ENCODE measurements at regions not wholly inside any gene's neighbourhood (a gene's known extent, or its start where the extent isn't known, plus 50 kb on each side); places are given as distances from the start of the nearest gene placed in this dataset.
"Not testable (repeated sequence)": the region's sequence is repeated elsewhere in the genome, so short reads cannot be mapped to it uniquely, and the experiment has no call there.

DNA sequence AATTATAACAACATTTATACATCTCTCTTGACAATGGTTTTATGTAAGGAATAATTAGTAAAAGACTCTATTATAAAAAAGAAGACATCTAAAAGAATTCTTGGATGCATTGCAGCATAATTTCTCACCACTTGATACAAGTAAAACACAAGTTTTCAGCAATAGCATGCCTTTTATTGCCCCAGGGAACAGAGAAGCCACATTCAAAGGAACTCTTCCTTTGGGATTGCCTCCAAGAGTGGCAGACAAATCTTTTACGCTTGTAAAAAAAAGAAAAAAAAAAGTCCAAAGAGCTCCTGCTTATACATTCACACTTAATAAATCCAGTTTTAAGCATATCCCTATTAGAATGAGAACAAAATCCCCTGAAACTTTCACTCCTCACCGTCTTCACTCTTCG lies 2357.8 kb upstream of the PCDH20 start:
- H2AFZ ChIP-seq (ENCODE audit: low read depth, low read length), result no peak overlapping the region
- H3K9ac ChIP-seq (replicated peaks; ENCODE audit: extremely low read depth, insufficient read depth, low read length), result no peak overlapping the region
- H3K9me3 ChIP-seq (replicated peaks; ENCODE audit: control insufficient read depth, insufficient read depth, low read length), result no peaks in the 10 kb centered on the region
- no peaks in the 10 kb centered on the region for H3K9me1 ChIP-seq (replicated peaks; ENCODE audit: control insufficient read depth, extremely low read depth, insufficient read depth, low read length)
- H3K4me2 ChIP-seq (ENCODE audit: insufficient read depth, low read length), result no peak overlapping the region
- POLR2A ChIA-PET, result no interaction called here
- intact Hi-C loops (cut with micrococcal nuclease) (no loop called here), dilution Hi-C loops (cut with MboI; ENCODE audit: extremely low pct_ligation_motif_present, low sequenced_read_pairs) (no loop called here)
- CTCF ChIA-PET, result no interaction called here
- no peaks in the 10 kb centered on the region for H3K79me2 ChIP-seq (ENCODE audit: control insufficient read depth, insufficient read depth, low read length)
- H3K27ac ChIP-seq (ENCODE audit: insufficient read depth, low read depth, low read length), result no peak overlapping the region
- DNase-seq (ENCODE audit: low read depth, low spot score), result no peak
- FAIRE-seq, result no peak
- no peaks in the 10 kb centered on the region for H4K20me1 ChIP-seq (replicated peaks; ENCODE audit: control insufficient read depth, extremely low read depth, insufficient read depth, low read length)
- BruUV-seq (replicated peaks), result no TSS peak
- H3K36me3 ChIP-seq (ENCODE audit: control insufficient read depth in 2 of 2, extremely low read depth in 1 of 2, insufficient read depth in 2 of 2, low read length in 2 of 2), result no peaks in the 10 kb centered on the region
- H3K27me3 ChIP-seq (ENCODE audit: control insufficient read depth in 2 of 2, insufficient read depth in 2 of 2, low read length in 2 of 2), result no peaks in the 10 kb centered on the region
- H3K4me3 ChIP-seq (replicated peaks in 1 of 3; ENCODE audit: insufficient read depth in 1 of 3, low read depth in 1 of 3, low read length in 3 of 3), result no peak overlapping the region
- no peaks in the 10 kb centered on the region for H3K4me1 ChIP-seq (ENCODE audit: control insufficient read depth, extremely low read depth, insufficient read depth, low read length)
- TF ChIP-seq MYC (IDR thresholded peaks at IDR 0.05; ENCODE audit: low read depth, low read length) (no peak), POLR2A (IDR thresholded peaks at IDR 0.05; ENCODE audit: low read depth, low read length) (no peak)

- H4K20me1 ChIP-seq (replicated peaks; ENCODE audit: control insufficient read depth, extremely low read depth, insufficient read depth, low read length); FAIRE-seq; H3K27me3 ChIP-seq (ENCODE audit: control insufficient read depth in 2 of 2, insufficient read depth in 2 of 2, low read length in 2 of 2); H3K4me3 ChIP-seq (replicated peaks in 1 of 3; ENCODE audit: insufficient read depth in 1 of 3, low read depth in 1 of 3, low read length in 3 of 3); H3K9ac ChIP-seq (replicated peaks; ENCODE audit: extremely low read depth, insufficient read depth, low read length); POLR2A ChIA-PET; DNase-seq (ENCODE audit: low read depth, low spot score); H3K27ac ChIP-seq (ENCODE audit: insufficient read depth, low read depth, low read length); H3K9me3 ChIP-seq (replicated peaks; ENCODE audit: control insufficient read depth, insufficient read depth, low read length); H3K9me1 ChIP-seq (replicated peaks; ENCODE audit: control insufficient read depth, extremely low read depth, insufficient read depth, low read length); H3K4me2 ChIP-seq (ENCODE audit: insufficient read depth, low read length); H3K36me3 ChIP-seq (ENCODE audit: control insufficient read depth in 2 of 2, extremely low read depth in 1 of 2, insufficient read depth in 2 of 2, low read length in 2 of 2); intact Hi-C loops (cut with micrococcal nuclease); H2AFZ ChIP-seq (ENCODE audit: low read depth, low read length); BruUV-seq (replicated peaks); CTCF ChIA-PET; dilution Hi-C loops (cut with MboI; ENCODE audit: extremely low pct_ligation_motif_present, low sequenced_read_pairs); H3K4me1 ChIP-seq (ENCODE audit: control insufficient read depth, extremely low read depth, insufficient read depth, low read length); H3K79me2 ChIP-seq (ENCODE audit: control insufficient read depth, insufficient read depth, low read length): not testable (repeated sequence)
Measured at GRCh38 chr13:63757683-63758082, 2342.0 kb upstream of the PCDH20 start.

DNA sequence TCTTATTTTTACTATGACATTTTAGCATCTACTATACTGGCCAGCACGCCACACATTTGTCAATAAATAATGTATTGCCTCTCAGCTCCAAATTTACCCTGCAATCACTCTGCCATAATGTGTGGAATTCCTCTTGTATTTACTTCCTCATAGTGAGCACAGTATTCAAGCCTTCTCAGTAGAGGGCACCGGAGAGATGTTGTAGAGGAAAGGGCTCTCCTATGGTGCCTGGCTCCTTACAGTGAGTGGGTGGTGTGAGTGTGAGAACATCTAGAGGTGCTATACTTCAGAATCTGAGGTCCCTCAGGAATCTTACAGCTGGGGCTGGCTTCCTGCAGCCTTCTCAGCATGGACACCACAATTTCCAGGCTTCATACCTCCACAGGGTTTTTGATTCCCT lies 2334.2 kb upstream of the PCDH20 start:
- H3K9me1 ChIP-seq (replicated peaks; ENCODE audit: control insufficient read depth, extremely low read depth, insufficient read depth, low read length); H4K20me1 ChIP-seq (replicated peaks; ENCODE audit: control insufficient read depth, extremely low read depth, insufficient read depth, low read length); intact Hi-C loops (cut with micrococcal nuclease); FAIRE-seq; CTCF ChIA-PET; DNase-seq (ENCODE audit: low read depth, low spot score); BruUV-seq (replicated peaks); H3K36me3 ChIP-seq (ENCODE audit: control insufficient read depth in 2 of 2, extremely low read depth in 1 of 2, insufficient read depth in 2 of 2, low read length in 2 of 2); H3K4me1 ChIP-seq (ENCODE audit: control insufficient read depth, extremely low read depth, insufficient read depth, low read length); H3K9me3 ChIP-seq (replicated peaks; ENCODE audit: control insufficient read depth, insufficient read depth, low read length); H3K27ac ChIP-seq (ENCODE audit: insufficient read depth, low read depth, low read length); H2AFZ ChIP-seq (ENCODE audit: low read depth, low read length); H3K27me3 ChIP-seq (ENCODE audit: control insufficient read depth in 2 of 2, insufficient read depth in 2 of 2, low read length in 2 of 2); H3K79me2 ChIP-seq (ENCODE audit: control insufficient read depth, insufficient read depth, low read length); H3K4me3 ChIP-seq (replicated peaks in 1 of 3; ENCODE audit: insufficient read depth in 1 of 3, low read depth in 1 of 3, low read length in 3 of 3); POLR2A ChIA-PET; H3K9ac ChIP-seq (replicated peaks; ENCODE audit: extremely low read depth, insufficient read depth, low read length); H3K4me2 ChIP-seq (ENCODE audit: insufficient read depth, low read length); dilution Hi-C loops (cut with MboI; ENCODE audit: extremely low pct_ligation_motif_present, low sequenced_read_pairs): not testable (repeated sequence)

- POLR2A ChIA-PET; H2AFZ ChIP-seq (ENCODE audit: low read depth, low read length); intact Hi-C loops (cut with micrococcal nuclease); dilution Hi-C loops (cut with MboI; ENCODE audit: extremely low pct_ligation_motif_present, low sequenced_read_pairs); H3K9me1 ChIP-seq (replicated peaks; ENCODE audit: control insufficient read depth, extremely low read depth, insufficient read depth, low read length); H3K36me3 ChIP-seq (ENCODE audit: control insufficient read depth in 2 of 2, extremely low read depth in 1 of 2, insufficient read depth in 2 of 2, low read length in 2 of 2); H3K9ac ChIP-seq (replicated peaks; ENCODE audit: extremely low read depth, insufficient read depth, low read length); CTCF ChIA-PET; H3K27me3 ChIP-seq (ENCODE audit: control insufficient read depth in 2 of 2, insufficient read depth in 2 of 2, low read length in 2 of 2); H4K20me1 ChIP-seq (replicated peaks; ENCODE audit: control insufficient read depth, extremely low read depth, insufficient read depth, low read length); DNase-seq (ENCODE audit: low read depth, low spot score); BruUV-seq (replicated peaks); H3K9me3 ChIP-seq (replicated peaks; ENCODE audit: control insufficient read depth, insufficient read depth, low read length); H3K4me2 ChIP-seq (ENCODE audit: insufficient read depth, low read length); H3K27ac ChIP-seq (ENCODE audit: insufficient read depth, low read depth, low read length); FAIRE-seq; H3K4me3 ChIP-seq (replicated peaks in 1 of 3; ENCODE audit: insufficient read depth in 1 of 3, low read depth in 1 of 3, low read length in 3 of 3); H3K4me1 ChIP-seq (ENCODE audit: control insufficient read depth, extremely low read depth, insufficient read depth, low read length); H3K79me2 ChIP-seq (ENCODE audit: control insufficient read depth, insufficient read depth, low read length): not testable (repeated sequence)
Measured at GRCh38 chr13:63741814-63742101, 2326.1 kb upstream of the PCDH20 start.

Measured in endothelial cell of umbilical vein (primary cell).